ENCODE measurements at regions not wholly inside any gene's neighbourhood (a gene's known extent, or its start where the extent isn't known, plus 50 kb on each side); places are given as distances from the start of the nearest gene placed in this dataset.

GRCh38 chr9:82513976-82514735 is 525.6 kb downstream of the SPATA31D1 start:
- no peak for DNase-seq

- no peak for DNase-seq
Measured at GRCh38 chr9:82518868-82519267, 530.3 kb downstream of the SPATA31D1 start.

GRCh38 chr9:82519332-82519731 is 530.8 kb downstream of the SPATA31D1 start:
- DNase-seq: no peak

- no peak for DNase-seq
Measured at GRCh38 chr9:82524407-82524806, 535.8 kb downstream of the SPATA31D1 start.

- DNase-seq: no peak
Measured at GRCh38 chr9:82526577-82526976, 536.4 kb downstream of the RASEF start.

- no peak for DNase-seq
Measured at GRCh38 chr9:82531795-82532194, 531.1 kb downstream of the RASEF start.

- no peak for DNase-seq
Measured at GRCh38 chr9:82532504-82533180, 530.3 kb downstream of the RASEF start.

GRCh38 chr9:82535432-82535998 is 527.4 kb downstream of the RASEF start:
- no peak for DNase-seq

GRCh38 chr9:82538634-82539033 is 524.3 kb downstream of the RASEF start:
- DNase-seq: no peak

GRCh38 chr9:82539146-82539545 is 523.8 kb downstream of the RASEF start:
- no peak for DNase-seq

GRCh38 chr9:82539856-82540579 is 522.9 kb downstream of the RASEF start:
- no peak for DNase-seq

GRCh38 chr9:82543726-82544125 is 519.2 kb downstream of the RASEF start:
- no peak for DNase-seq

- DNase-seq: no peak
Measured at GRCh38 chr9:82546136-82546535, 516.8 kb downstream of the RASEF start.

- no peak for DNase-seq
Measured at GRCh38 chr9:82547995-82548394, 514.9 kb downstream of the RASEF start.

GRCh38 chr9:82549174-82549821 is 513.6 kb downstream of the RASEF start:
- no peak for DNase-seq

GRCh38 chr9:82552784-82553183 is 510.2 kb downstream of the RASEF start:
- DNase-seq: no peak

GRCh38 chr9:82553654-82554366 is 509.1 kb downstream of the RASEF start:
- no peak for DNase-seq

GRCh38 chr9:82554381-82554780 is 508.6 kb downstream of the RASEF start:
- no peak for DNase-seq

- DNase-seq: no peak
Measured at GRCh38 chr9:82555031-82555430, 507.9 kb downstream of the RASEF start.

GRCh38 chr9:82555431-82556051 is 507.4 kb downstream of the RASEF start:
- DNase-seq: no peak

- DNase-seq: no peak
Measured at GRCh38 chr9:82558346-82558745, 504.6 kb downstream of the RASEF start.
